ENCODE measurements at regions not wholly inside any gene's neighbourhood (a gene's known extent, or its start where the extent isn't known, plus 50 kb on each side); places are given as distances from the start of the nearest gene placed in this dataset.
A peak's percentile ranks its signal among the peaks of the same experiment; 100 is the strongest.
"Not testable (repeated sequence)": the region's sequence is repeated elsewhere in the genome, so short reads cannot be mapped to it uniquely, and the experiment has no call there.

DNA sequence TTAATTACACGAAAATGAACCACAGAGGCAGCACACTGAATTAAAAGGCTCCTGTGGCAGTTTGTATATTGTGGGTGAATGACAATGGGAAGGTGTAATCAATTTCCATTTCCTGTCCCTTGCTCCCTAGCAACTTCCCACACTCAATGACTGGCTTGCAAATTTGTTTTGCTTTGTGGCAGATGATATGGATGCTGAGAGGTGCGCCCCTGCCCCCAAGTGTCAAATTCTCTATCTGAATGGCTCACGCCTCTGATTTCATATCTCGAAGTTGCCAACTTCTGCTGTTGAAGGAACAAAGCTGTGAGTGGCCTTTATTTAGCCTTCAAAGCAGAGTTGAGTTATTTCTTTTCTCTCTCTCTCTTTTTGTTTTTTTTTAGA is 86.0 kb downstream of the FOXD2 start:
- DNase-seq = peak; percentile 72

GRCh38 chr1:47524272-47524671 is 86.4 kb downstream of the FOXD2 start:
- DNase-seq = no peak

DNA sequence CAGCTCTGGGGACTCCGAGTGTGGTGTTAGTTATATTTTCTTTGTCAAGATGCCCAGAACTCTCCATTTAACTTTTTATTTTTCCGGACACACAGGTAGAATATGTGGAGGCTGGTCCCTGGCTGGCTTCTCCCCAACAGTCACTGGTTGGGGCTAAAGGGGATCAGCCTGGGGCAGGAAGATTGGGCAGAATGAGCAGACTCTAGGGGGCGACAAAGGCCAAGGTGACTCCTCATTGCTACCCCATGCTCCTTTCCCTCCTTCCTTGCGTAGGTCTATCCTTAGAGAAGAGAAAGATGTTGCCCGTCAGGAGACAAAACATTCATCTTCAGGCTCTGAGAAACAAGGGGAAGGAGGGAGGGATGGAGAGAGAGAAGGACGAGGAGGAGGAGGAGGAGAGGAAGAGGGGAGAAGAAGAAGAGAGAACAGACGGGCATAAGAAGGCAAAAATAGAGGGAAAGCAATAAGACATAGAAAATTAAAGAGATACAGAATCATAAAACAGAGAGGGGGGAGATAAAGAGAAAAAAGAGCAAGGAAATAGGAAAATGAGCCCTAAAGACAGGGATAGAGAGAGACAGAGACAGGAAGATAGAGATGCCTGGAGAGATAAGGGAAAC is 89.9 kb downstream of the FOXD2 start:
- DNase-seq = peak; percentile 62

DNA sequence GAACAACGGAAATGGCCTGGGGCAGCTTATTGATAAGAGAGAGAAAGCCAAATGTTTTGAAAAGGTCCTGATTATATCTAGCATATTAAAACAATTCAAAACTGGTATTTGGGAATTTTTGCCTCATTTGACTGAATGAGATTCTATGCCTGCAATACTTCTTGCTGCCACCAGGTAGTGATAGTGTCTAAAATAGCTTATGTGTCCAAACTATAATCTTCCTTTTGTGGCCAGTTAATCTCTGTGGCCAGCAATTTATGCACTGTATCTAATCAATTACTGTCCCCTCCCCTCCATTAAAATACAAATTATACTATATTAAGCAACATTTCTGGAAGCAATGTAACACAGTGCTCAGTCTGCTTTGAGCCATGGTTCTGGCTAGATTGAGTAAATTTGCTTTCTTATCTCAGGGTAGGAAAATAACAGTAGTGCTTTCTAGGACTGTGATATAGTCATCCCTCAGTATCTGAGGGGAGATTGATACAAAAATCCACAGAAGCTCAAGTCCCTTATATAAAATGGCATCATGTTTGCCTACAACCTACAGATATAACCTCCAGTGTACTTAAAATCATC is 91.8 kb downstream of the FOXD2 start:
- no peak for DNase-seq

DNA sequence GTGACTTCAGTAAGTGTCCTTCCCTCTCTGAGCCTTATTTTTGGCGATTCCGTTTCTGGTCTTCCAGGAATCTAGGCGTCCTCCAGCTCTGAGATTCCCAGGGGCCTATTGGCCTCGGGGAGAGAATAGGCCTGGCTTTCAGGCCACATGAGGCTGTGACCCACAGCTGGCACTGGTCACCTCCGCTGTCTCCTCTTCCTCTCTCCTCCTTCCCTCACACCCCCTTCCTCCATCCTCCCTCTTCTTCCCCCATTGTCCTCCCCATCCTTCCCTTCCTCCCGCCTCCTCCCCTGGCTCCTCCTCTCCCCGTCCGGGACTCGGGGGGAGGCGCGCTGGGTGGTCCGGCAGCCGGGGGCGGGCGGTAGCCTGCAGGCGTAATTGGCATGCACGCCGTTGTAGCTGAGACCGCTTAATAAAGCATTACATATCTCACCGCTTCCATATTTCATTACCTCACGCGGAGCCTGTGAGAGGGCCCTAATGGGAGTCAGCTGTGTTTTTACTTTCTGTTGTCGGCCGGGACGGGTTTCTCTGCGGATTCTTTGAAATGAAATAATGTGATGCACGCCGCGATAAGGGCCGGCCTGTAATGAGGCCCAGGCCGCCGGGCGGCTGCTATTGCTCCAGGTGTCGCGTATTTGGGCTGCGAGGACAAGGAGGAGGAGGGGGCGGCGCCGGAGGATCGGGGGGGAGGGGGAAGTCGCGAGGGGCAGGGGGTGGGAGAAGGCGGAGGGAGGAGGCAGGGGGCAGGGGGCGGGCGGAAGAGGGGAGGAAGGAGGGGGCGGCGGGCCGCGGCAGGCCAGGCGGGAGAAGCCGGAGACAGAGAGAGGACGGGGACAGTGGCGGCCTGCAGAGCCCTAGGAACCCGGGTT is 95.3 kb downstream of the FOXD2 start:
- DNase-seq = peak; percentile 71

GRCh38 chr1:47533793-47534328 is 96.0 kb downstream of the FOXD2 start:
- DNase-seq = peak; percentile 67

DNA sequence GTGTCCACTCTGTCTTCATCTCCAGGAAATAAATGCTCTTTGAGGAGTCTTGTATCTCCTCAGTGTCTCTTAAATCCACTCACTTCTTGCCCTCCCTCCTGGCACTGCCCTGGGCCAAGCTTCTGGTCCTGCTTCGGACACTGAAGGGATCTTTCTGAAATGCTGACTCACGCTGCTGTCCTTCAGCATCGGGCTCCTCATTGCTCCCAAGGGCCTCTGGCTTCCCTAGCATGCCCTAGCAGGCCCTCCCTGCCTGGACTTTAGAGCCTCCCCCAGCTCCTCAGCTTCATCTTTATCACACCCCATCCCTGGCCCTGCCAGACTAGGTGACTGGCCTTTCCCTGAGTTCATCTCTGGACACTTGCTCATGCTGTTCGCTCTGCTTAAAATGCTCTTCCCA is 96.6 kb downstream of the FOXD2 start:
- no peak for DNase-seq

DNA sequence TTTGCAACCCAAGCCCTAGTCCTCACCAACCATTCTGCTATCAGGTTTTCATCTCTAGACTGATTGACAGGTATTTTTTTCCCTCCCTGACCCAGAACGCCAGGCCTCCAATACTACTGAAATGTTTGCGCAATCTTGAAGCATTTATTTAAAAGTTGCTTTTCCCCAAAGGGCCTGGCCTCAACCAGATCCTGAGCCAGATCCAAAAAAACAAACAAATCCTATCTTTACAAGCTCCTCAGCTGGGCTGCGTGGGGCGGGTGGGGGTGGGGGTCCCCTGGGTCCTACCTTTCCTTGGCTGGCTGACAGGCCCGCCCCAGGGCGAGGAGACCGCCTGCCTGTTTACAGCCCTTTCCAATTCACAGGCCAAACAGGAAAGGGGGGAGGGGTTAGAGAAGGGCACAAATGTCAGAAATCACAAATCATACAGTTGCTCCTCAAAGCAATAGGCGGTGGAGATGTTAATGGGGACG is 98.8 kb downstream of the FOXD2 start:
- peak; percentile 37 for DNase-seq

- no peak for DNase-seq
Observed at GRCh38 chr1:47537268-47537667, 99.4 kb downstream of the FOXD2 start.

DNA sequence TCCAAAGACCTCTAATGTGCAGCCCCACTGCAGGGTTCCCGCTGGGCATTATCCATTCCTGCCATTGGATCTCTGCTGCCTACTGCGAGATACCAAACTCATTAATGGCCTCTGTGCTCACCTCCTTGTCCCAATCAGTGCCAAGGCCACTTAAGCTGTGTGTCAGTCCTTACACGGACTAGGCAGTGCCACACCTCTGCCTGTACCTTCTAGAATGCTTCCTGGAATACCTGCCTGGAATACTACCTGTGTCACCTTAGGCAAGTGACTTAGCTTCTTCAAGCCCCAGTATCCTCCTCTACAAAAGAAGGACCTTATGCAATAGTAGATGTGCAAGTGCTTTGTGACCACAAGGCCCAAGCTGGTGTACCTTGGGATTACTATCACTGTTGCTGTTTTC is 100.1 kb downstream of the FOXD2 start:
- no peak for DNase-seq

DNA sequence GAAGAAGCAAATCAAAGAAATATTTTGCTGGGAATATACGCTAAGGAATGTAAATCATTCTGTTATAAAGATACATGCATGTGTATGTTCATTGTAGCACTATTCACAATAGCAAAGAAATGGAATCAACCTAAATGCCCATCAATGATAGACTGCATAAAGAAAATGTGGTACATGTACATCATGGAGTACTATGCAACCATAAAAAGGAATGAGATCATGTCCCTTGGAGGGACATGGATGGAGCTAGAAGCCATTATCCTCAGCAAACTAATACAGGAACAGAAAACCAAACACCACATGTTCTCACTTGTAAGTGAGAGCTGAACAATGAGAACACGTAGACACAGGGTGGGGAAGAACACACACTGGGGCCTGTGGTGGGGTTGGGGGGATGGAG is 100.7 kb downstream of the FOXD2 start:
- not testable (repeated sequence) for DNase-seq

DNA sequence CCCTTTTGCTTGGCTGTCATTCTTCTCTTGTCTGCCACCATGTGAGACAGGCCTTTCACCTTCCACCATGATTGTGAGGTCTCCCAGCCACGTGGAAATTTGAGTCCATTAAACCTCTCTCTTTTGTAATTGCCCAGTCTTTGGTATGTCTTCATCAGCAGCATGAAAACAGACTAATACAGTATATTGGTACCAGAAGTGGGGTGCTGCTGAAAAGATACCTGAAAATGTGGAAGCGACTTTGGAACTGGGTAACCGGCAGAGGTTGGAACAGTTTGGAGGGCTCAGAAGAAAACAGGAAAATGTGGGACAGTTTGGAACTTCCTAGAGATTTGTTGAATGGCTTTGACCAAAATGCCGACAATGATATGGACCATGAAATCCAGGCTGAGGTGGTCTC is 103.9 kb downstream of the FOXD2 start:
- not testable (repeated sequence) for DNase-seq

- not testable (repeated sequence) for DNase-seq
Observed at GRCh38 chr1:47543089-47543488, 105.2 kb downstream of the FOXD2 start.

DNA sequence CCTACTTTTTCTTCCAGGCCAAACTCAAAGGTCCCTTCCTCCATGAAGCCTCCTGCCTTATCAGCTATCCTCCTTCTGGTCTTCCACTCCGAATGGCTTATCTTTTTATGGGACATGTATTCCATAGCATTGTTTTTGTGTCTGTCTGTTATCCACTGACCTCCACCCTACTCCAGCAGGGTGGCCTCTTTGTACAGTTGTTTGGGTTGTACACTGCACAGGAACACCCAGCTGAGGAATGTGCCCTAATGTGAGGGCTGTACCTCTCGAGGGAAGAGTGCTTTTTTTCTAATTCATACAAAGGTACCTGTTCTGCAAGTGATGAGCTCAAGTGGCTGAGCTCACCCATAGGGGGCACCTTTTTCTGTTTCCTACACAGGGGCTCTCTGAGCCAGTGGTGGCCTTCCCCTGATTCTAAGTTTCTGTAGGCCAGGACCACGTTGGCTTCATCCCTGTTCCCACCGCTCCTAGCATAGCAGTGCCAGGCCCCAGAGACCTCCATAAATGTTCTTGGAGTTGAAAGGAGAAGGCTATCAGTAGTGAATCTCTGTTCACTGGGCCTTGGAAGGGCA is 108.2 kb downstream of the FOXD2 start:
- DNase-seq = no peak

GRCh38 chr1:47547753-47548573 is 110.1 kb downstream of the FOXD2 start:
- no peak for DNase-seq

- DNase-seq = no peak
Observed at GRCh38 chr1:47548637-47549036, 110.8 kb downstream of the FOXD2 start.

DNA sequence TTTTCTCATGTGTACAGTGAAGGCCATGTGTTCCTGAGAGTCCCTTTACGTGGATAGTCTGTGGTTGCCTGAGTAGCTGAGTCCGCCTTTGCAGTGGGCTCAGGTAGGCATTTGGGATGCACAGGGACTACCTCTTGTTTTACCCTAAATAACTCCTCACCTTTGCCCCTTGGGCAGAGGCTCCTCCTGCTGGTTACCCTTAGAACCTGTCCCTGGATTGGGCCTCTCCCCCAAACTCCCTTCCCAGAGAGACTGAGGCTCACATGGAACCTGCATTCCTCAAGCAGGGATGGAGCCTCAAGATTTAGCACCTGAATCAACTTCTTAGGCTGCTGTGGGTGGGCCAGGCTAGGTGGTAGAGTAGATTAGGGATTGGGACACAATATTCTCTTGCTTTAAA is 111.7 kb downstream of the FOXD2 start:
- DNase-seq = no peak

GRCh38 chr1:47550929-47551328 is 113.1 kb downstream of the FOXD2 start:
- DNase-seq = no peak

DNA sequence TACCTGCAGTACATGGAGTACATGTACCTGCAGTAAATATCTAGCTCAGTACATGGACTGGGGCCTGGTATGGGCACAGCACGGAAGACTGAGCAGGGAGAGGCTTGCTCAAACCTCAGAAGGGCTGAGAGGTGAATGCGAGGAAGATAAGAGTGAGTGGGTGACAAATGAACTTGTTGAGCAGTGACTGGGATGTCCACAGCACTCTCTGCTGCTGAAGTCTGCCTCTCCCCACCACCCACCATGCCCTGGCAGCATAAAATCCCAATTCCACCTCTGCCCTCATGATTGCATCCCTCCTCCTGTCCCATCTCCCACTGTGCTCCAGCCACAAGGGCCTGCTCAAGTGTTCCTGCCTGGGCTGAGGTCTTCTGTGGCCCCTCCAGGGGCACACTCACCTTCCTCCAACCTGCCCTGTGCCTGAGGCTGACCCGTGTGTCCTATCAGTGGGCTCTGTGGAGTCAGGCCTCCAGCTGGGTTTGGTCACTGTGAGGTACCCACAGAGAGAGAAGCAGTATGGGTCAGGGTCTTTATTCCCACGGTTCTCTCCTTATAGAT is 114.2 kb downstream of the FOXD2 start:
- DNase-seq = no peak

DNA sequence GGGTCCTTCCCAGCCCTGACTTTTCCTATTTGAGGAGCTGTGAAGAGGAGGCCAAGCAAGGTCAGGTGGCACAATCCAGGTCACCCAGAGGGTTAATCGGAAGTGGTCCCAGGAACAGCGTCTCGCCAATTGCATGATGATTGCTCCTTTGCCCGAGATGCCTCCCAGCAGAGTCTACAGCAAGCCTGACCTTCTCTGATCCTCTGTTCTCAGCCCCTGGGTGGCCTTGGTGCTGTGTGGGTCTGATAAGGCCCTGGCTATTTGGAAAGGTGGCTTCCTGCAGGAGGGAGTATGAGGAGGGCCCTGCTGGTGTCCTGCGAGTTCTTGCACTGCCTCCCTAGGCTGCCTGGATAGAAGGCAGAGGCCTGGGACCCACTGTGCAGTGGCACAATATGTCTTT is 116.2 kb downstream of the FOXD2 start:
- no peak for DNase-seq

DNA sequence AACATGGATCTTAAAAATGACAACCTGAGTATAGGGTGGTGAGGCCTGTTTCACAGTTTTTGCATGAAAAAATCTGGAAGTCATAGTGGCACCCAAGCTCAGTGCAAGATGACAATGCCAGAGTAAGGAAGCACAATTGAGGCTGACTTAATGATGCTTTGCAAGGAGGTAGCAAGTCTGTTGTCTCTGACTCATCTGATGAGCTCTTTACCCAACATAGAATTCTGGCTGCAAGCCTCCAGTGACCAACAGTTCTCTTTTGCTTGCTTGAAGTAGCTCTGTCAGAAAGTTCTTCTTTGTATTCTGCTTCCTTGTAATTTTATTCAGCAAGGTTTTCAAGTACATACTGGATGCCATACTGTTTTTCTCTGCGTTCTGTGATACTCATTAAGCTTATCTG is 117.1 kb downstream of the FOXD2 start:
- no peak for DNase-seq

DNA sequence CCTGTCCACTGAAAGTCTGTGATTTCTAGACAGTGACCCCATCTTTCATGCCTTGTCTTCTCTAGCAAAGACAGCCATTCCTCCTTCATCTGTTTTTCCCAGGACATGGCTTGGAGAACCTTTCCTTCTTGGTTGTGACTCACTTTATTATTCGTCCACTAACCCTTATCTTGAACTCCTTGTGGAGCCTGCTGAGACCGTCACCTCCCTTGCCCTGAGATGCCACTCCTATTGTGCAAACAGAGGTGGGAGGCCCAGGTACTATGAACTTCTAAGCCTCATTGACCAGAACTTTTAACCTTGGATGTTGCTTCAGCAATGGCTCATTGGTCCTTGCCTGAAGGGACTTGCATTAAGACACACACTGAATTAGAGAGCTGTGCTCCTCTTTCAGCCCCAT is 117.5 kb downstream of the FOXD2 start:
- no peak for DNase-seq
